GM19328 (cell line): ENCODE measurements at regions not wholly inside any gene's neighbourhood (a gene's known extent, or its start where the extent isn't known, plus 50 kb on each side); places are given as distances from the start of the nearest gene placed in this dataset.

Experiments used
- ATAC-seq: cut with Tn5 transposase; IDR thresholded peaks from one replicate; pipeline ENCODE4 v1.9.1; 2021; ENCODE audit warnings: mild to moderate bottlenecking, moderate library complexity; ENCODE audit not compliant: unreplicated experiment

DNA sequence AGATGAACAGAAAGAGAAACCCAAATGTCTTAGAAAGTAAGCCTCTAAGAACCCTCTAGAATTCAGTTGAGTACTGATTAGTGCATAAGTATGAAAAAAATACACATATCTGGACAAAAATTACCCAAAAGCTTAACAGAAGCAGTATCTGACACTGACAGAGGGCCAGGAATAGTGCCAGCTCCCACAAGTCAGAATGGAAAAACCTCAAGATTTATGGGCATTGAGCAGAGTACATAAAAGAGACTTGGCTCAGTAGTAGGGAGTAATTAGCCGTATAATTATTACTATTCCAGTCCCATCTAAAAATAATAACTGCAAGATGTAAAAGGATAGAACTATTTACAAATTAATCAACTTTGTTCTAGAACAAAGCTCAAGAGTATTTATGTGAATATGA lies 834.5 kb downstream of the FAM181B start:
- ATAC-seq: no peak

DNA sequence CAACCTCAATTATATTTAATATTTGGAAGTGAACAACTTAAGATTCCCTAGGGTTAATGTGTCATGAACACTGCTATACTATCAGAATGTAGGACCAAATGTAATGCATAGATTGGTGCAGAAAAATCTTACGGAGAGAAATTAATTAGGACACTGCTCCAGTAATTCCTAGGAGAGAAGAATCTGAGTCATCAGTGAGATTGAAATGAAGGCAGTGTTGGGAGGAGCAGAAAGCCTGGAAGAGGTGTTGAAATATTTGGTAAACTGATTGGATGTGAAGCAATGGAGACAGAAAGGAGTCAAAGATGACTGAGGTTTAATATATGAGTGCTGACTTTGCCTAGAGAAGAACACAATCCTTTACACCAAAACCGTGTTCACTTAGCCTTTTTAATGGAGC lies 836.0 kb downstream of the FAM181B start:
- no peak for ATAC-seq

DNA sequence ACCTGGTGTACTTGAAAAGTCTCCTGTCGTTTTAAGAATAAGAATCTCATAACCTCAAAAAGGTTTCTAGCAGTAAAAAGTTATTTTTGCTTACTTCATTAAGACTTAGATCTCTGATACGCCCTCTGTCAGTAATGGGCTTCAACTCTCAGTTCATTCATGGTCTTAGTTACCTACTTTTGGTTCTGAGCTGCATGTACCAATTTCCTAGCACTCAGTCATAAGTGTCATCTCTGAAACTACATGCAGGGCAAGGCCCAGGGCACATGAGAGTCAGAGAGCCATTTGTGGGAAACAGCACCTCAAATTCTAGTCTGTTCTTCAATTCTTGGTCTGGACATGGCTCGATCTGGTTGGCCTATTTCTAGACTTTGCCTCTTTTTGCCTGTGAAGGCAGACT lies 838.4 kb downstream of the FAM181B start:
- ATAC-seq: no peak

DNA sequence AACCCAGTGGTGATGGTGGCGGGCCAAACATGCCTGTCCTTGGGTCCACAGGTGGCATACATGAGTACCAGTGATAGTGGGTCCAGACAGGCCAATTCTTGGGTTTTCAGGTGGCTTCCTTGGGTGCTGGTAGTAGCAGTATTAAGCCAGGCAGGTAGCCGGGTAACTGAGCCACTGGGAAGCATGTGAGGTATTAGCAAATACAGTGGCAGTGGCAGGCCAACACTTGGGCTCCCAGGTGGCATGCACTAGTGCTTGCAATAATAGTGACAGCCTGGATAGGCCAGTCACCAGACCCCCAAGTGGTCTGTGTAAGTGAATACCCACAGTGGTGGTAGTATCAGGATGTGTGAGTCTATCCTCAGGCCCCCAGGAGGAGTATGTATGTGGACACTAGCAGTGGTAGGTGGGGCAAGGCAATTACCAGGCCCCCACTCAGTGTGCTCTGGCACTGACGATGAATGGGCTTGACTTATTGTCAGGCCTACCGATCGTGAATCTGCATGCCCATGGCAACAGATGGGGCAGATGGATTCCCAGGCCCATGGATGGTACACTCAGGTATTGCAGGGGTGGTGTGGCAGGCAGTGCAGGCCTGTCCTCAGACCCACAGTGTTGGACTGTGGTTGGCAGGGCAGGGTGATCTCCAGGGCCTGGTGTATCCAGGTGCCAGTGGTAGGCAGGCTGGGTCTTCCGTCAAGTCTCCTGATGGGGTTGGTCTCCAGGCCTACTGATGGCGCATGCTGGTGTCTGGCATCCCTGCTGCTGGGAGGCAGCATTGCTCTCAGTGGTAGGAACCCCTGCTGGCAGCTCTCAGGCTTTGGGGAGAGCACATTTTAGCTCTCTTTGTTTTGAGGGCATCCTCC lies 840.7 kb downstream of the FAM181B start:
- ATAC-seq: no peak

DNA sequence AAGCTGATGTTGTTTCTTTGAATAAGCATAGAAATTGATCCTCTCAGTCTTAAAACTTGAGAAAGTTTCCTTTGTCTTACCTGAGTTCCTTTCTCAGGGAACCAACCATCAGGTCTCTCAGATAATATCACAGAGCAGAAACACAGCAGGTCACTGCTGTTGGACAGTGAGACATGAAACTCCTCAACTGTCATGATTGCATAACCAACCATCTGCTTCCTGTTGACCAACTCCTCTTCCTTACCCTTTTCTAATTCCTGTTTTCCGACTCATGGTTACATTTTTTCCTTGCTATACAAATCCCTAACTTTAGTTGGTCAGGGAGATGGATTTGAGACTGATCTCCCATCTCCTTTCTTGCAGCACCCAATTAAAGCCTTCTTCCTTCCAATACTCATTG lies 845.3 kb downstream of the FAM181B start:
- no peak for ATAC-seq

DNA sequence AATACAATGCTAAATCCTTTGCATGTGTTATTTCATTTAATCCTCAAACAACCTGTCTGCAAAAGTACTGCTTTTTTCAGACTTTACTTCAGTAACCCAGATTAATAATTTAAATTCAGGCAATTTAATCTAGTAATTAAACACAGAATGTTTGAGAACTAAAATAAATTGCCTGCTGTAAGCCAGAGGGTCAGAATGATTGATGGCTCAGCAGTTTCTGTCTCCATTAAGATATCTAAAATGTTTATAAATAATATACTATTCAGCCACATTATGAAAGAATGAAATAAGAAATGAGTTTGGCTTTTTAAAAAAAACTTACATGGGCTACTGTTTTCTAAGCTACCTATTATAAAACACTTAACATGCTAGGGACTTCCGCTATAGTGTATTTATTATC lies 846.0 kb downstream of the FAM181B start:
- no peak for ATAC-seq

DNA sequence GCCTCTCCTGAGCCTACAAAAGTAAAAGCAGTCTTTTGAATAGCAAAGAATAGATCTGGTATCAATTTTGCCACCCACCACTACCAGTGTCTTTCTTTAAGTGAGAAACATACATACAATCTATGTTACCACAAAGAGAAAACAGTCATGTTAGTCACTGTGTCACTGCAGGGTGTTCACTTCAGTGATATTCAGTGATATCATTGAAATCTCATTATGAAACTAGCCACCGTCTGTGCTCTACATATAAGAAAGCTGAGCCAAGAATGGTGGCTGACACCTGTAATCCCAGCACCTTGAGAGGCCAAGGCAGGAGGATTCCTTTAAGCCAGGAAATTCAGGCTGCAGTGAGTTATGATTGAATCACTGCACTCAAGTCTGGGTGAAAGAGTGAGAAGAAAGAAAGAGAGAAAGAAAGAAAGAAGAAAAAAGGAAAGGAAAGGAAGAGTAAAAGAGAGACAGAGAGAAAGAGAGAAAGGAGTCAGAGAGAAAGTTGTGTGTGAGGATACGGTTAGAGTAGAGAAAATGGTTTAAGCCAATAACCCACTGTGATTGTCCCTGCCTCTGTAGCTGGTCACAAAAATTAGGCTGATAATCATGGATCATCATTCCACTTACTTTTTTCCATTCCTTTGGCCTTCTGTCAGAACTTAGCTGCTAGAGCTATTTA lies 847.1 kb downstream of the FAM181B start:
- ATAC-seq: no peak

DNA sequence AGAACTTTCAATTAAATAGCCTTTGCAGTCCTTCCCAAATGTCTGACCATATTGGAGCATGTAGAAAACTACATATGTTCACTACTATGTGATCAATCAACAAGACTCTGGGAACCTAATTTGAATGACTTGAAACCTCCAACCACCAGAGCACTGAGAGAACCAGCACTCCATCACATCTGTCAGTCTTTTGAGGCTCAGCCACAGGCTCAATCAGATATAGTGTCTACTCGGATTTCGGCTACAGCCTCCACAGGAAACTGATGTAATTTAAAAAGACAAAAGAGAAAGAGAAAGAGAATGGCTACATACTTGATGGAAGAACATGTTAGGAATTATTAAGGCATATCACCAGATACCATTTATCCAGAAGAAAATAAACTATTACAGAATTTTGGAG lies 859.0 kb downstream of the FAM181B start:
- ATAC-seq: peak; percentile 31

DNA sequence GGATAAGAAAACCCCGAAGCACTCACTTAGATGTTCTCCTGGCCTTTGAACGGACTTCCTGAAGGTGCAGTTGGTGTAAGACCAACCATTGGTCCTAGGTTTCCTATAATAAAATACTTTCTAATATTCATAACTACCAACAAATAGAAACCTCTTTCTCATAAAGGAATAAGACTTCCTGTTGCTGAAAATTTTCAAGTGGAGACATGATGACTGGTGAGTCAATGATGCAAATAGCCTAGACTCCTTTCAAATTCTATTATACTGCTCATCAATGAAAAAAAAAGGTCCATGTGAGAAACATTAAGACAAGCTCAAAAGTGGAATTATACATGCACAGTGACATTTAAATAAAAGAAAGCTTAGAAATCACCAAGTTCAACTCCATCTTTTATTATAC lies 862.8 kb downstream of the FAM181B start:
- no peak for ATAC-seq

DNA sequence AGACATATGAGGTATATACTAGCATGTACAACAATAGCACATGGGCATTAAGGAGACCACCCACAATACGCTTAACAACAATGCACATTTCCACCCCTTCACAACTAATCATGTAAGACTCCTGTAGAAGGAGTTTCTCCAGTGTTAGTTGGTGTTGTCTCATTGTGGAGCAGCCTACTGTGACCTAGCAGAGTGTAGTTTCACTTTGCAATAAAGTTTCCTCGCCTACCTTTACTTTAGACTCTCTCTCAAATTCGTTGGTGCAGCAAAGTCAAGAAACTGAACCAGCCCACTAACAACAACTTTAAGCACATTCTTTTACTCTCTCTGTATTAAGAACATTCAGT lies 863.6 kb downstream of the FAM181B start:
- ATAC-seq: peak; percentile 55

DNA sequence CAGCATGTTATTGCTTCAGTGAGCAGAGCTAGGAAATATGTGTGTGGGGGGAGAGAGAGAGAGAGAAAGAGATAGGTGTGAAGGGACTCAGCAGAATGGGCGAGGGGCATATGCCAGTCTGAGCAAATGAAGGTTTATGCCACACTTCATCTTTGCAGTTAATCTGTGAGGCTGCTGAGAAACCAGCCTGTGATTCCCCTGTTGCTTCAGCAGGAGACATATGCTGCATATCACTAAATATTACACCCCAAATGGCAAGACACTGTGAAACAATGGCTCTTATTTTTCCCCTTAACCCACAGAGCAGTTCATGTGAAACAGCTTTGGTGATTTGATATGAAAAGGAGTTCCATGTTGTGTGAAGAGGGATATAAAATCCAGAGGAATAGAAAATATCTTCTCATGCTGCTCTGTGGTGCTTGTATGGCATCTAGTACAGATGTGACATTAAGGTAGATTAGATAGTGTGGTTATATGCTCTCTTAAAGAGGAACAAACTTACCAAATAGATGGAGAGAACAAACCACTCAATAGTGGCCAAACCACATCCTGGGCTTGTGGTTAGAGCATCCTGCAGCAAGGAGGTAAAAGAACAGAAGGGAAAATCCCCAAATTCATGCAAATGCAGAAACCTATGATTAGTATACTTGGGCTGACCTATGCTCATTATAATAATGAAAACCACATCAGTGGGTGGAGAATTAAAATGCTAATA lies 864.2 kb downstream of the FAM181B start:
- peak; percentile 97 for ATAC-seq

DNA sequence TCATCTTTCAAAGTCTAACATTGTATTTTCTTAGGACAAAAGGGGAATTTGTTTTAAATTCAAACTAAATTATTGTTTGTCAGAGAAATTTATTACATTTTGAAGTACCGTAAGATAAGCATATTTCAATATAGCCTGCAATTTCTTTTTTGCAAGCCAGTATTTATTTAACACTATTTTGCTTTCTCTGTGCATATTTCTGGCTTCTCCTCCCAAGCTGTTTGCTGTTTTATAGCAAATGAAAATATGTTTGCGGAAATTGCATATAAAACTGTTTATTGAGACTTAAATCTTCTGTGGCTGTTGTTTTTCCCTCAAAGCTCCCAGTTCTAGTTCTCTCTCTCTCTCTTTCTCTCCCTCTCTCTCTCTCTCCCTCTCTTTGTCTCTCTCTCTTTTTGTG lies 866.8 kb downstream of the FAM181B start:
- no peak for ATAC-seq

DNA sequence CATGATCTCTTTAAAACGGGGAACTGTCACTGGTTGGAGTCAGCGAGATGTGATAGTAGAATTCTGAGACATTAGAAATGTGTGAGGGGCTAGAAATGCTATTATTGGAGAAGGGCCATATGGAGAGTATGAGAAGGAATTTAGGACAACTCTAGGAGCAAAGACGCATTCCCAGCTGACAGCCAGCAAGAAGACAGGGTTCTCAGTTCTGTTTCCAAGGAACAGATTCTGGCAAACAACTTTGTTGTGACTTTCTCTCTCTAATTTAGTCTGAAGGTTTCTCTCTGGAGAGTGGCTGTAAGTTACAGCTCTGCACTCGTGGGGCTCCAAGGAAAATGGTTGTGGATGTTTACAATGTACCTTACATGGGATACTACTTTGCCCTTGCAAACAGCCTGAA lies 876.3 kb downstream of the FAM181B start:
- no peak for ATAC-seq

DNA sequence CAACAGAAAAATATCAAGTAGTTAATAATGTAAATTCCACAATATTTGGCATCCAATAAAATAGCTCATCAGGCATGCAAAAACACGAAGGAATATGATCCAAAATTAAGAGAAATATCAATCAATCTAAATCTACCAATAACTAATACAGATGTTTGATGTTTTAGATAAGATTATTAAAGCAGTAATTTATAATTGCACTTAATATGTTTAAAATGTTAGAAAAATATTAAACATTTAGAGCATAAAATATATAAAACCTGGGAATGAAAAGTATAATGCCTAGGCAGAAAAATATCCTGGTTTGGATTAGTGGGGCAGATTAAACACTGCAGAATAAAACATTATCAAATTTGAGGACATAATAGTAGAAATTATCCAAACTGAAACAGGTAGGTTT lies 879.9 kb downstream of the FAM181B start:
- ATAC-seq: no peak

DNA sequence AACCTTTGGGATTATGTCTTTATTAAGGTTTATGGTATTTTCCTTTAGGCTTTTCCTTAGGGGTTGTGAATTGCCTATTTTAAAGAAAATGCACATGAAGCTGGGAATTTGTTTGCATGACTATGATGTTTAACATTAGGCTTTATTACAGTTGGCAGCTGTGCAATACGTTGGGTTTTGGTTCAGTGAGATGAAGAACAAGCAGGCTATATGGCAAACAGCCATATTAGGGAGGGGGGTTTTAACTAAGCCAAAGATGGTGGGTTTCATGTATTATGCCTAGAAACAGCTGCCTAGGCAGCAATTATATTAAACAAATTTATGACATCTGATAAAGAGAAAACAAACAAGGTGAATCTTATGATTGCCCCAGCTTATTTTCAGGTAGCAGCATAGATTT lies 880.8 kb downstream of the FAM181B start:
- ATAC-seq: no peak

DNA sequence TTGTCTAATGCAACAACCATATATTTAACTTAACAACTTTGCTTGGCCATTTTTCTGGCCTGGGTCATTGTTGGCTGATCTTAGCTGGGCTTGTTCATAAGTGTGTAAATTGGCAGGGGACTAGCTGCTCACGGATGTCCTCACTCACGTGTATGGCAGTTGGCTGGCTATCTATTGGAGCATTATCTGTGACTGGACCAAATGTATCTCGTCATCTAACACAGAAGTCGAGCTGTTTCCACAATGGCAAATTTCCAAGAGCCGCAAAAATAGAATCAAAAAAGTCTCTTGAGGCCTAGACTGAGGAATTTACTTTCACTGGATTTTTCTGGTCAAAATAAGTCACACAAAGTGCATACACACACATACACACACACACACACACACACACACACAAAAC lies 893.3 kb downstream of the FAM181B start:
- no peak for ATAC-seq

DNA sequence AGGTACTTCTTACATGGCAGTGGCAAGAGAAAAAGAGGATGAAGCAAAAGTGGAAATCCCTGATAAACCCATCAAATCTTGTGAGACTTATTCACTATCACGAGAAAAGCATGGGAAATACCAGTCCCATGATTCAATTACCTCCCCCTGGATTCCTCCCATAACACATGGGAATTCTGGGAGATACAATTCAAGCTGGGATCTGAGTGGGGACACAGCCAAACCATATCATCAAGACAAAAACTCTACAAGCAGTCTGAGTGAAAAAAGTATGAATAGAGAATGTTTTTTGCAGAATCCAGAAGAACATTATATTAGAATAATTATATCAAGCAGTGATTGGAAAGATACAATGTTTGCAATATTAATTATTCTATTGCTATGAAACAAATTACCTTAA lies 893.7 kb downstream of the FAM181B start:
- ATAC-seq: no peak

DNA sequence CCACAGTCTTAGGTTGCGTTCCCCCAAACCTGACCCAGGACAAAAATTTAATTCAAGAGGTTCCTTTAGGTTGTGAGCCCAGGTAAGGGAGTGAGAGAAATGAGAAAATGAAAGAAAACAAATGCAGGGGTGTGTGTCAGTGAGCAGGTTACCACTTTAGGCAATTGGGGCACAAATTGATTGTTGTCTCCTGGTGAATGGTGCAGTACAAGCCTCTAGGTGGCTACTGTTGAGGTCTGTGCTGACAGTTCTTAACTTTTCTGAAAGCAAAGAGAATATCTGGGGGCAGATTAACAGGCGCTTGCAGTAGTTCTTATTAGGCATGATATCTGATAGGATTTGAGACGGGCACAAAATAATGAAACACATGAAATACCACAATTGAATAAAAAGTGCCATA lies 894.6 kb downstream of the FAM181B start:
- ATAC-seq: no peak

DNA sequence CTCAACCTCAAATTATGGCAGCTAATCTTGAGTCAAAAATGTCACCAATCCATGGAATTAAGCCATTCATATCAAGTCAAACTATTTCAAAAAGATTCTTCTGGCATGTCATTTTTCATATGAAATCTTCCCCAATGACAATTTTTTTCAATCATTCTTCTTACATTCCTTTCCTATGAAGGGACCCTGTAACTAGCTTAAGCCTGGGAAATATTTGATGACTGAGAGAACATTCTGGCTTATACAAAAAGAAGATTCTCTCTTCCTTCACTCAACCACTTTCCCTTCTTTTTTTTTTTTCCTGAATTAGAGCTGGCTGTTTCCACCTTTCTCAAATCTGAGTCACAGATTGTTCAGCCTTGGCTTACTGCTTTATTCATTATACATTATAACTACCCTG lies 903.7 kb downstream of the FAM181B start:
- ATAC-seq: no peak

DNA sequence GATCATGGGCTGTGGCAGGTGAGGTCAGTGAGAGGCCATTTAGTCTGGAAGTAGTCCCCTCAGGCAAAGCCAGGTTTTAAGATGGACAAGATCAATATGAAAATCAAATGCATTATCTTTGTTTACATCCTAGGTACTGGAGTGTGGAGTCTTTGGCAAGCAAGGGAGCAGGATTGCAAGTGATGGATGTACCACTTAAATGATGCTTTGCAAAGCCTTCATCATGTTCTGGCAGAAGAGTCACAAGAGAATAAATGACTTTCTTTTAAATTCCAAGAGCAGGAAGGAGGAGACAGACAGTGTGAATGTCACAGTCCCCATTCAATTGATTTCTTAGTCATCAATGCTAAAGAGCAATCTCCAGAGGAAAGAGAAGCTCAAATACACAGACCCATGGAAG lies 908.3 kb downstream of the FAM181B start:
- no peak for ATAC-seq

DNA sequence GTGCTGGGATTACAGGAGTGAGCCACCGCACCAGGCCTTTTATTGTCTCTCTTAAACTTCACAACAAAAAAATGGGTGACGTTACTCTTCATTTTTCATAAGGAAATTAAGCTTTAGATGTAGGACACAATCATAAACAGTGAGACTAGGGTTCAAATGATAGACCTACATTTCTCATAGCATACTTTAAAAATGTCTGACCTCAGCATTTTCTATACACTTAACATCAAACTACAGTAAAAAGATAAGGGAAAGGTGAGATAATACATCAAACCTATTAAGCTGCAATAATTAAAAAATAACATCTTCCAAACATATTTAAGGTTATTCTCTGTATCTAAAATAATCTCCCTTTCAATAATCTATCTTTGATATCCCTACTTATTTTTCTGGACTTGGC lies 914.2 kb downstream of the FAM181B start:
- no peak for ATAC-seq

DNA sequence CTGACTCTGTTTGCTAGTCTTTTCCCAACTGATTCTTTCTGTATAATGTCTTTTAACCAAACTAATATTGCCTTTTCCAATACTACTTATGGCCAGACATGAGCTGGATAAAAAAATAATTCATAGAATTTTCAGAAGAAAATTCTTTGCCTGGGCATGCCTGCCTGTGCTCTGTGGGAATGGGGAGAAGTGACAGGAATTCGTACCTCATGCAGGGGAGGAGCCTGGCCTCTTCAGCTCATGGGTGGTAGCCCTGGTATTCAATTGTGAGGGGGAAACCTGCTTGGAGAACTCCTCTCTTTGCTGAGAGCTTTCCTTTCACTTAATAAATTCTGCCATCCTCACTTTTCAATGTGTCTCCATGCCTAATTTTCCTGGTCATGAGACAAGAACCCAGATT lies 928.8 kb downstream of the FAM181B start:
- ATAC-seq: no peak
